GM18867 (cell line): ENCODE measurements at regions not wholly inside any gene's neighbourhood (a gene's known extent, or its start where the extent isn't known, plus 50 kb on each side); places are given as distances from the start of the nearest gene placed in this dataset.

ENCODE experiments used
- ATAC-seq: cut with Tn5 transposase; IDR thresholded peaks from one replicate; pipeline ENCODE4 v1.9.1; 2021; ENCODE audit warnings: mild to moderate bottlenecking, moderate library complexity; ENCODE audit not compliant: unreplicated experiment

GRCh38 chr2:59560769-59561168, 992.7 kb downstream of the BCL11A start:
- ATAC-seq, result no peak

DNA sequence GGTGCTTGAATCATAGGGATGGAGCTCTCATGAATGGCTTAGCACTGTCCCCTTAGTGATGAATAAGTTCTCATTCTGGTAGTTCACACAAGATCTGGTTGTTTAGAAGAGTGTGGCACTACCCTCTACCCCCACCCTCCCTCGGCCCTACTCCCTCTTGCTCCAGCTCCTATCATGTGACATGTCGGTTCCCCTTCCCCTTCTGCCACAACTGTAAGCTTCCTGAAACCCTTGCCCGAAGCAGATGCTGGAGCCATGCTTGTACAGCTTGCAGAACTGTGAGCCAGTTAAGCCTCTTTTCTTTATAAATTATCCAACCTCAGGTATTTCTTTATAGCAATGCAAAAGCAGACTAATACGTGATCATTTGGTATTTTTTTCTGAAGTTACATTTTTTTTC, 1012.6 kb downstream of the BCL11A start:
- no peak for ATAC-seq

DNA sequence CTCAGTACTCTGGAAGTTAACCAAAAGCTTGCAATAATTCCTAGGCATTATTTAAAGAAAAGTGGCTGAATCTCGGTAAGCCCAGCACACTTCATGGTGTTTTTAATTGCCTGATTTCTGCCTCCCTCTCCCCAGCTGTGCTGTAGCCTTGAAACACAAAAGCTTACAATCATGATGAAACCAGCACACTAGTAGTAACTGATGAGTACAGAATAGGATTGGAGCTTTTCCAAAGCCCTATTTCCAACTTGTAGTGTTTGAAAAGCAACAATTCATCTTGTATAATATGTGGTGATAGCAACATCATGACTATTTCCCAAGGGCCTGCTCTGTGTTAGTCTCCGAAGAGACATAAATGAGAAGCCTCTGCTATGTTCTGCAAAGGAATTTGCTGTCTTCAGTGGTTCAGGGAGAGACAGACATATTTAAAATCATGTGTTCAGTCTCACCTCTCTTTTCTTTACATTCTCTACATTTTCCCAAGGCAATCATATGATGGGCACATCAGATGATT, 1015.0 kb downstream of the BCL11A start:
- no peak for ATAC-seq

- no peak for ATAC-seq
Observed at GRCh38 chr2:59532808-59533207, 1020.6 kb downstream of the BCL11A start.

DNA sequence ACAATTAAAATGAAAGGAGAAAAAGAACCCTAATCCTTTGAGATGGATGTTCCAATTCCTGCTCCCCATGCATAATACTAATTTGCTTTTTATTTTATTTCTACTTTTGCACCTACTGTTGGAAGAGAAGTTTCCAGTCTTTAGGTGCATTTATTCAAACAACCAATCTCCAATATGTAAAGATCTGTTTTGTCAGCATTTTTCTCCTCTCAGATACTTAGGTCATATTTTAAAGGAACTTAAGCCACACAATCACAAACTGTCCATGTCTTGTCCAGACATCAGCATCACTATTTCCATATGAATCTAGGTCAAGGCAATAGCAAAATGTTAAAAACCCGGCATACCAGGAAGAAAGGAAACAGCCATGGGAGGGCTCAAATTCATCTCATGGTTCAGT, 1023.2 kb downstream of the BCL11A start:
- ATAC-seq, result no peak

- ATAC-seq, result no peak
Observed at GRCh38 chr2:59529726-59530125, 1023.7 kb downstream of the BCL11A start.

DNA sequence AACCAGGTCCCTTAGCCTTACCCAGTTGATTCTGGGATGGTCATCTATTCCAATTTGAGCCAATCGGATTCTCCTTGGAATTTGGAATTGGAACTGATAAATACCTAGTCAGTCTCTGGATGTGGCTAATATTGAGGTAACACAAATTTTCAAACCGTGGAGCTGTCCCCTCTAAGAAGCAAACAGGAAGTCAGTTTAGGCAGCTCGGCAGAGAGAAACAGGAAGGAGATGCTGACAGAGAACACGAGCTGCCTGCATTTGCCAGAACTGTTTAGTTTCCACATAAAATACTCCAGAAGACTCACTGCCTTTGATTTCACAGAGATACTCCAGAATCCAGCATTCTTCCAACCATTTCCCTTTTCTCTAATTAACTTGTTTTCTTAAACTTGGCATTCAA, 1024.9 kb downstream of the BCL11A start:
- no peak for ATAC-seq

DNA sequence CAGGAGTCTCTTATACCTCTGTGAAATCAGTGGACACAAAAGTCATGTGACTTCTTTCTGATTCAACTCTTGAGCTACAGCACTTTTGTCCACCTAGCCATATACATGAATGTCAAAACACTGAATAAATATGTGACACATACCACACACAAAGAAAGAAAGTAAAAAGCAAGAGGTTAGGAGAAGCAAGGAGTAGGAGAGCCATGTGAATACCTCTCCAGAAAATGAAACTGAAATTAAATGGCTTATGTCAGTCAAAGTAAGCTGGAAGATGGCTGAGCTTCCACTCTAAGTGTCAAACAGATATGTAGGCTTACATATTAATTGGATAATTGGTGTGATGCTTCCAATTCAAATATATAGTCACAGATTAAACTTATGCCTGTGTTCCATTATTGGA, 1050.5 kb downstream of the BCL11A start:
- no peak for ATAC-seq

GRCh38 chr2:59490994-59491393, 1062.5 kb downstream of the BCL11A start:
- ATAC-seq, result no peak

DNA sequence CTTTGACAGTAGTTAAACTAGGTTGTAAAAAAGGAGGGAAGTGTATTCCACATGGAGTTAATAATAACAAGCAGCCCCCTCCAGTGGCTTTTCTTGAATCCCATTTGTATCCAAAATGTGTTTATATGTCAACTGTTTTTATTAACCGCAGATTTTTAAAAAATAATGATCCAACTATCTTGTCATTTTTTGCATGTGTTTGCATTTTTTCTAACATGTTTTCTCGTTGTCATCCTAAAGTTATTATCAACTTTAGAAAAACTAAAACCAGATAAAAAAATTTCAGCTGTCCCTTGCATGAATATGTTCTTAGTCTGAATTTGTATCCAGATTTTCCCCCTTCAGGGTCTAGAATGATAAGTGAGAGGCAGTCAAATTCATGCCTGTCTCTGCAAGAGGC, 1063.3 kb downstream of the BCL11A start:
- no peak for ATAC-seq

- no peak for ATAC-seq
Observed at GRCh38 chr2:59484673-59485072, 1068.8 kb downstream of the BCL11A start.

GRCh38 chr2:59463426-59463825, 1090.0 kb downstream of the BCL11A start:
- ATAC-seq, result no peak

DNA sequence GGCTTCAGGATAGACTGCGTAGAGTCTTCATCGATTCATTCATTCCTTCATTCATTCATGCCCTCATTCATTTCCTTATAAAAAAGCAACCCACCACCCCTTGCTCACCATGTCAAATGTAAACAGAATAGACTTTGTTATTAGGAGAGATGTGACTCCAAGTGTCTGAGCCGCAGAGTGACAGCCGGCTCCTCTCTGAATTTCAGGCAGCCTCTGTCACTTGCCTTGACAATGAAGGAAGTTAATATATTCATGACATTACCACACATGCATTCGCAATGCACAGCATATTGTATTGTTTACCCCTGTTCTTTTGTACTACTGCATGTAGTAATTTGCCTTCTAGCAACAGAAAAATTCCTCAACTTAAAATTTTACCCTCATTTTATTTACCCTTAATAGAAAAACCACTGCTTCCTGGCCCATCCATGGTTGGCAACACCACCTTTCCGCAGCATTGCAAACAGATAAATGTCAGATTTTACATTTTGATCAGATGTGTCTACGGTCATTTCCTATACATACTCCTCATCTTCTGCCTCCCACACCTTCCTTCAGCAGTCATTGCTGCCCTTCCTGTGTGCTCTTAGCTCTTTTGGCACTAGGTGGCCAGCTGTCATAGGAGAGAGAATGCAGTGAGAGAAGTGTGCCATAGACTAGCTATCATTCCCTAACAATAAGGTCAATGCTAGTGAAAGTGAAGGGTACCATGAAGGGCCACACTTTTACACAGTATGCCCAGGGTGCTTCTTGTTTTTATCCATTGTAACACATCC, 1090.8 kb downstream of the BCL11A start:
- no peak for ATAC-seq

DNA sequence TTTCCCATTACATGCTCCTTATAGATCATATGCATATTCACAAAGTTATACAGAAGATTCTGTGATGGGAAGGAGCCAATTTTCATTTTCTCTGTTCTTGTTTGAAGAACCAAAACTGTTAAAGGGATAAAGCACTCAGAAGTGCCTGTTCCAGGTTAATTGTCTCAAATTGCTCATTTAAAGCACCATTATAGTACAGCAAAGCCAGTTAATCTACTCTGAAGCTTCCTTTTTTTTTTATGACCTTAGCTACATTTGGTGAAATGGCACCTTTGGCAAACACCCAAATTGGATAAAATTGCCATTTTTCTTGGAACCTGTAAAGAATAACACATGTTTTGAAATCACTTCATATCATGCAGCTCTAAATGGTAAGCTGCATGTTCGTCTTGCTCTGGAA, 1092.3 kb downstream of the BCL11A start:
- no peak for ATAC-seq

DNA sequence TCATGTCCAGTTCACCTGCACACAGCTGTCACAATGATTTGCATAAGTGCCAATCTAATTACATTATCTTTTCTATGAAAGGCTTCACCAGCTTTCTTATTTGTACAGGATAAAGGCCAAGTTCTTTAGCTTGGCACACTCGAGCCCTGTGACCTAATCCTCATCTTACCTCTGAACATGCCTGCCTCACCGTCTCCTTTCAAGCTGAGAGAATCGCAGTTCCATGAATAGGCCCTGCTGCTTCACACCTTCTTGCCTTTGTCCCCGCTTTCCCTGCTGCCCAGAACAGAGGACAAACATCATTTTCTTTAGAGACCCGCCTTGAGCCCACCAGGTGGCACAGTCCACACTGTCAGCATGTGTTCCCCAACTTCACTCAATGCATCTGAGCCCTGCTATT, 1094.7 kb downstream of the BCL11A start:
- ATAC-seq, result no peak

GRCh38 chr2:59456285-59456684, 1097.2 kb downstream of the BCL11A start:
- no peak for ATAC-seq

GRCh38 chr2:59449274-59449673, 1104.2 kb downstream of the BCL11A start:
- ATAC-seq, result peak; percentile 57

GRCh38 chr2:59440491-59440890, 1113.0 kb downstream of the BCL11A start:
- ATAC-seq, result no peak

GRCh38 chr2:59435635-59436034, 1117.8 kb downstream of the BCL11A start:
- no peak for ATAC-seq

DNA sequence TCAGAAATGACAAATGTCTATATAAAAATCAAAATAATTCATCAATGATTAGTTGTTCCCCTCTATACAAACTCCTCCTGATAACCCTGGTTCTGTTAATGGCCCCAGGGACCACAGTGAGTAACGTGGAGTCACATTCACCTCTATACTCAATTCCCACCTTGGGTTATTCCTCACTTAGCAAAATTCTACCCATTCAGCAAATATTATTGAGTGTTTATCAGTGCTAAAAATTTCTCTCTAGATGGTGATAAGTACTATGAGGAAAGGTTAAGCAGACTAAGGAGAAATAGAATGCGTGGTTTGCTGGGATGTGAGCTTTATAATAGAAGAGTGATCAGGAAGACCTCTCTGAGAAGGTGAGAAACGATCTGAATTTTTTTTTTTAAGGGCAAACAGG, 1124.5 kb downstream of the BCL11A start:
- ATAC-seq, result no peak

GRCh38 chr2:59427980-59428379, 1125.5 kb downstream of the BCL11A start:
- ATAC-seq, result no peak

GRCh38 chr2:59425247-59425646, 1128.2 kb downstream of the BCL11A start:
- no peak for ATAC-seq
